HCT116 (cell line): ENCODE measurements at regions not wholly inside any gene's neighbourhood (a gene's known extent, or its start where the extent isn't known, plus 50 kb on each side); places are given as distances from the start of the nearest gene placed in this dataset.

ENCODE experiments used
- ATAC-seq: fragments of 200-7000 bp; cut with Tn5 transposase; 2 replicates; pipeline ENCODE4 v1.9.1; 2020; ENCODE audit warnings: mild to moderate bottlenecking, moderate library complexity
- BruUV-seq: library from RNA; stranded (reverse); fragments of 400-500 nt; replicated peaks from 2 replicates; lab custom pipeline; 2021; lab: Mats Ljungman, UMichigan
- CTCF ChIA-PET: fragments of 300-600 bp; sonication (Branson Sonifier 250); formaldehyde crosslinking; loops from one replicate; lab custom pipeline; 2021; ENCODE audit warnings: antibody characterized with exemption; lab: Charles Lee
- POLR2A ChIA-PET: fragments of 300-600, 350-600 bp; sonication (Branson Sonifier 250); formaldehyde crosslinking; loops from one replicate; lab custom pipeline; 2021; ENCODE audit warnings: antibody characterized with exemption; lab: Charles Lee
- RAD21 ChIA-PET, 2 experiments: fragments of 300-600 bp; sonication (Branson Sonifier 250); formaldehyde crosslinking; loops; one replicate each; lab custom pipeline; 2023; ENCODE audit warnings: low total read pairs in 2 of 2; ENCODE audit not compliant: uncharacterized antibody in 2 of 2, unreplicated experiment in 2 of 2, low non-redundant PET in 1 of 2; lab: Charles Lee
- DNase-seq: peaks from one replicate; pipeline ENCODE4 v3.0.0-alpha.2; 2010; ENCODE audit warnings: low read depth, low spot score
- H2AFZ ChIP-seq: fragments of 200-600 bp; shearing (Covaris generic), sonication (generic); 2 replicates; pipeline ENCODE4 v1.6.1; 2017; ENCODE audit warnings: low read depth, mixed run types, mixed read lengths, antibody characterized with exemption, low read length; ENCODE audit not compliant: poor library complexity, severe bottlenecking
- H3K27ac ChIP-seq: 2 replicates; pipeline ENCODE4 v1.5.1; 2012; ENCODE audit warnings: low read depth, low read length
- H3K27me3 ChIP-seq: fragments of 200-600 bp; sonication (generic); 2 replicates; pipeline ENCODE4 v1.6.1; 2016; ENCODE audit warnings: mixed run types, low read length, mixed read lengths; ENCODE audit not compliant: insufficient read depth
- H3K36me3 ChIP-seq, 2 experiments: fragments of 200-500 bp in 1 of 2; fragments of 200-600 bp in 1 of 2; sonication (Bioruptor generic) in 1 of 2; sonication (generic) in 1 of 2; 2 replicates each; pipeline versions ENCODE4 v1.5.1 to v1.6.1; 2014 to 2016; ENCODE audit warnings: low read length in 2 of 2, inconsistent platforms in 1 of 2, mixed read lengths in 1 of 2, mixed run types in 1 of 2; ENCODE audit not compliant: insufficient read depth in 2 of 2, control insufficient read depth in 1 of 2
- H3K4me1 ChIP-seq, 2 experiments: fragments of 200-600 bp in 1 of 2; sonication (generic) in 1 of 2; 2 replicates each; pipeline versions ENCODE4 v1.5.1 to v1.6.1; 2012 to 2017; ENCODE audit warnings: low read length in 2 of 2, inconsistent platforms in 1 of 2, mild to moderate bottlenecking in 1 of 2, mixed read lengths in 1 of 2, mixed run types in 1 of 2, moderate library complexity in 1 of 2; ENCODE audit not compliant: insufficient read depth in 2 of 2, control insufficient read depth in 1 of 2
- H3K4me2 ChIP-seq: fragments of 200-600 bp; sonication (generic); 2 replicates; pipeline ENCODE4 v1.6.1; 2017; ENCODE audit warnings: mixed run types, low read length, mixed read lengths
- H3K4me3 ChIP-seq, 2 experiments: fragments of 200-600 bp in 1 of 2; sonication (generic) in 1 of 2; replicated peaks in 1 of 2; 2 replicates each; pipeline ENCODE4 v1.5.1; 2011 to 2016; ENCODE audit warnings: low read length in 2 of 2, control low read depth in 1 of 2, low read depth in 1 of 2, mild to moderate bottlenecking in 1 of 2, mixed read lengths in 1 of 2, mixed run types in 1 of 2
- H3K79me2 ChIP-seq: fragments of 200-600 bp; sonication (generic); 2 replicates; pipeline ENCODE4 v1.6.1; 2017; ENCODE audit warnings: mild to moderate bottlenecking, mixed run types, low read length, moderate library complexity, mixed read lengths; ENCODE audit not compliant: insufficient read depth
- H3K9ac ChIP-seq: fragments of 200-600 bp; sonication (generic); 2 replicates; pipeline ENCODE4 v1.6.1; 2016; ENCODE audit warnings: low read length, mixed read lengths
- H3K9me2 ChIP-seq: fragments of 200-600 bp; sonication (generic), shearing (Covaris generic); 2 replicates; pipeline ENCODE4 v1.6.1; 2017; ENCODE audit warnings: mixed run types, mild to moderate bottlenecking, moderate library complexity; ENCODE audit not compliant: insufficient read depth
- H3K9me3 ChIP-seq, 2 experiments: fragments of 200-500 bp in 1 of 2; fragments of 200-600 bp in 1 of 2; sonication (Bioruptor generic) in 1 of 2; sonication (generic) in 1 of 2; 2 replicates each; pipeline ENCODE4 v1.6.1; 2014 to 2017; ENCODE audit warnings: low read length in 2 of 2, mixed read lengths in 2 of 2, inconsistent platforms in 1 of 2, low read depth in 1 of 2, mild to moderate bottlenecking in 1 of 2, mixed run types in 1 of 2, moderate library complexity in 1 of 2; ENCODE audit not compliant: control insufficient read depth in 1 of 2, insufficient read depth in 1 of 2
- H4K20me1 ChIP-seq: fragments of 200-600 bp; sonication (generic), shearing (Covaris generic); 2 replicates; pipeline ENCODE4 v1.6.1; 2017; ENCODE audit warnings: mixed run types, mild to moderate bottlenecking, moderate library complexity; ENCODE audit not compliant: insufficient read depth
- ELF1 ChIP-seq: IDR thresholded peaks from 2 replicates; pipeline ENCODE4 v1.6.1; 2012; ENCODE audit warnings: low read depth, borderline replicate concordance
- EZH2 ChIP-seq: fragments of 200-600 bp; sonication (generic); IDR thresholded peaks from 2 replicates; pipeline ENCODE4 v1.6.1; 2017; ENCODE audit warnings: antibody characterized with exemption, mixed run types
- FOSL1 ChIP-seq: IDR thresholded peaks from 2 replicates; pipeline ENCODE4 v1.6.1; 2012; ENCODE audit warnings: low read depth
- SP1 ChIP-seq: IDR thresholded peaks from 2 replicates; pipeline ENCODE4 v1.6.1; 2012; ENCODE audit warnings: low read depth
- ZNF274 ChIP-seq: fragments of 200-500 bp; sonication (Bioruptor generic); IDR thresholded peaks from 2 replicates; pipeline ENCODE4 v1.6.1; 2014; ENCODE audit warnings: mild to moderate bottlenecking, low read depth, low read length, inconsistent platforms
- intact Hi-C: fragments of 100-400 bp; cut with micrococcal nuclease; formaldehyde crosslinking; loops from 2 replicates; pipeline ENCODE4 v1.10.0; 2022
- TF ChIP-seq, protein P1 (sequence below): IDR thresholded peaks from 2 replicates; pipeline ENCODE4 v1.6.1; 2012

- DNase-seq (no peak), ATAC-seq (no peak)
- no peak overlapping the region for H2AFZ ChIP-seq
- H3K27me3 ChIP-seq: no peaks in the 10 kb centered on the region
- ChIA-PET RAD21 (no interaction called here), CTCF (no interaction called here), POLR2A (no interaction called here)
- intact Hi-C loops: no loop called here
- H3K4me2 ChIP-seq: no peak overlapping the region
- no peaks in the 10 kb centered on the region for H3K9me3 ChIP-seq
- H3K9me2 ChIP-seq: no peaks in the 10 kb centered on the region
- H3K4me1 ChIP-seq: no peaks in the 10 kb centered on the region
- H3K4me3 ChIP-seq: no peak overlapping the region
- H3K79me2 ChIP-seq: no peaks in the 10 kb centered on the region
- no peaks in the 10 kb centered on the region for H4K20me1 ChIP-seq
- BruUV-seq: no TSS peak
- no peaks in the 10 kb centered on the region for H3K36me3 ChIP-seq
- no peak overlapping the region for H3K27ac ChIP-seq
- no peak for TF ChIP-seq ZNF274
- TF ChIP-seq ELF1: no peak
- no peak for TF ChIP-seq SP1
- TF ChIP-seq, protein P1, sequence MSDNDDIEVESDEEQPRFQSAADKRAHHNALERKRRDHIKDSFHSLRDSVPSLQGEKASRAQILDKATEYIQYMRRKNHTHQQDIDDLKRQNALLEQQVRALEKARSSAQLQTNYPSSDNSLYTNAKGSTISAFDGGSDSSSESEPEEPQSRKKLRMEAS: no peak
- no peak overlapping the region for H3K9ac ChIP-seq
These were observed 91.5 kb upstream of the NREP start for GRCh38 chr5:111848476-111848875.

GRCh38 chr5:111847052-111847925 is 90.3 kb upstream of the NREP start:
- Histone ChIP-seq H3K79me2 (no peaks in the 10 kb centered on the region), H3K4me1 (no peaks in the 10 kb centered on the region)
- no peak for TF ChIP-seq FOSL1
- no peak for TF ChIP-seq EZH2
- TF ChIP-seq, all 23 proteins: peak for 0
- Histone ChIP-seq H3K4me3 (no peak overlapping the region), H3K27me3 (0 out of 2 replicates have a peak, but pooled peaks cover 3% of the 10 kb centered on the region), H3K9me3 (no peaks in the 10 kb centered on the region), H2AFZ (no peak overlapping the region), H3K36me3 (no peaks in the 10 kb centered on the region), H3K27ac (no peak overlapping the region), H3K9me2 (no peaks in the 10 kb centered on the region), H3K4me2 (no peak overlapping the region), H4K20me1 (no peaks in the 10 kb centered on the region), H3K9ac (no peak overlapping the region)
- ATAC-seq: no peak
- RAD21 ChIA-PET: no interaction called here
- no peak for DNase-seq
- BruUV-seq: no TSS peak
- CTCF ChIA-PET: no interaction called here
- POLR2A ChIA-PET: interaction anchor here (0.6 kb wide), 1 partner anchor 293 kb away, joined by 3 read pairs; no protein-coding TSS in a partner anchor
- intact Hi-C loops: no loop called here
